ENCODE measurements at regions not wholly inside any gene's neighbourhood (a gene's known extent, or its start where the extent isn't known, plus 50 kb on each side); places are given as distances from the start of the nearest gene placed in this dataset.
"Not testable (repeated sequence)": the region's sequence is repeated elsewhere in the genome, so short reads cannot be mapped to it uniquely, and the experiment has no call there.

GRCh38 chr7:112953031-112953430, 133.6 kb downstream of the GPR85 start:
- not testable (repeated sequence) for DNase-seq; H3K36me3 ChIP-seq (ENCODE audit: control insufficient read depth, insufficient read depth, low read length); H3K9me3 ChIP-seq (ENCODE audit: control insufficient read depth, low read depth, low read length); H3K4me3 ChIP-seq (ENCODE audit: low read length); H3K27ac ChIP-seq (ENCODE audit: low read length); H3K27me3 ChIP-seq (ENCODE audit: control insufficient read depth, insufficient read depth, low read length); H3K4me1 ChIP-seq (ENCODE audit: control insufficient read depth, insufficient read depth, low read length)
- WGBS (ENCODE audit: insufficient coverage, low lambda C conversion rate): 83% methylated on average over 2 of the region's 3 CpGs

DNA sequence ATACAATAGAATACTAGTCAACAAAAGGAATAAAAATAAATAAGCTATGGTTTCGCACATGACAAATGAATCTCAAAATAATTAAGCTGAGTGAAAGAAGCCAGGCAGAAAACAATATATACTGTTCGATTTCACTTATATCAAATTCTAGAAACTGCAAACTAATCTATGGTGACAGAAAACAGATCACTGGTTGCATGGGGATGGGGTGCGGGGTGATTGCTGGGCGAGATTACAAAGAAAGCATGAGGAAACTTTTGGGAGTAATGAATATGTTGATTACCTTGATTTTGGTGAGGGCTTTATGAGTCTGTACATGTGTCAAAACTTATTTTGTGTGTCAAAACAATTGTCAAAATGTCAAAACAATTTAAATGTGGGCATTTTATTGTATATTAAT, 135.6 kb downstream of the GPR85 start:
- H3K9me3 ChIP-seq (ENCODE audit: control insufficient read depth, low read depth, low read length): no peaks in the 10 kb centered on the region
- no peaks in the 10 kb centered on the region for H3K4me1 ChIP-seq (ENCODE audit: control insufficient read depth, insufficient read depth, low read length)
- 72% methylated on average over 2 of the region's 4 CpGs for WGBS (ENCODE audit: insufficient coverage, low lambda C conversion rate)

DNA sequence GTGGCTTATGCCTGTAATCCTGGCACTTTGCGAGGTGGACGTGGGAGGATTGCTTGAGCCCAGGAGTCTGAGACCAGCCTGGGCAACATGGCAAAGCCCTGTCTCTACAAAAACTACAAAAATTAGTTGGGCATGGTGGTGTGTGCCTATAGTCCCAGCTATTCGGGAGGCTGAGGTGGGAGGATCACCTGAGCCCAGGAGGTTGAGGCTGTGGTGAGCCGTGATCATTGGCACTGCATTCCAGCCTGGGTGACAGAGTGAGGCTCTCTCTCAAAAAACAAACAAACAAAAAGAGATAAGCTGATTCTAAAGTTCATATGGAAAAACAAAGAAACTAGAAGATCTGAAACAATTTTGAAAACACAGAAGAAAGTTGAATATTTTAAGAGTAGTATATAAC, 136.9 kb downstream of the GPR85 start:
- not testable (repeated sequence) for H3K27me3 ChIP-seq (ENCODE audit: control insufficient read depth, insufficient read depth, low read length); H3K4me3 ChIP-seq (ENCODE audit: low read length); H3K4me1 ChIP-seq (ENCODE audit: control insufficient read depth, insufficient read depth, low read length); H3K36me3 ChIP-seq (ENCODE audit: control insufficient read depth, insufficient read depth, low read length); H3K9me3 ChIP-seq (ENCODE audit: control insufficient read depth, low read depth, low read length); H3K27ac ChIP-seq (ENCODE audit: low read length); DNase-seq
- WGBS (ENCODE audit: insufficient coverage, low lambda C conversion rate): no CpG with 5 or more reads among the region's 4 CpGs

More for the DNA sequence above, 135.6 kb downstream of the GPR85 start:
- Histone ChIP-seq H3K27me3 (ENCODE audit: control insufficient read depth, insufficient read depth, low read length) (no peaks in the 10 kb centered on the region), H3K4me3 (ENCODE audit: low read length) (no peak overlapping the region), H3K27ac (ENCODE audit: low read length) (no peak overlapping the region), H3K36me3 (ENCODE audit: control insufficient read depth, insufficient read depth, low read length) (no peaks in the 10 kb centered on the region)
- no peak for DNase-seq

- no peaks in the 10 kb centered on the region for H3K36me3 ChIP-seq (ENCODE audit: control insufficient read depth, insufficient read depth, low read length)
- no peak for DNase-seq
- H3K4me3 ChIP-seq (ENCODE audit: low read length): no peak overlapping the region
- no peak overlapping the region for H3K27ac ChIP-seq (ENCODE audit: low read length)
- no peaks in the 10 kb centered on the region for H3K9me3 ChIP-seq (ENCODE audit: control insufficient read depth, low read depth, low read length)
- no peaks in the 10 kb centered on the region for H3K4me1 ChIP-seq (ENCODE audit: control insufficient read depth, insufficient read depth, low read length)
- H3K27me3 ChIP-seq (ENCODE audit: control insufficient read depth, insufficient read depth, low read length): peaks cover 5% of the 10 kb centered on the region
- WGBS (ENCODE audit: insufficient coverage, low lambda C conversion rate): no CpG with 5 or more reads among the region's 2 CpGs
Observed at GRCh38 chr7:112946350-112946749, 140.3 kb downstream of the GPR85 start.

- no CpG with 5 or more reads among the region's 3 CpGs for WGBS (ENCODE audit: insufficient coverage, low lambda C conversion rate)
- Histone ChIP-seq H3K9me3 (ENCODE audit: control insufficient read depth, low read depth, low read length) (no peaks in the 10 kb centered on the region), H3K36me3 (ENCODE audit: control insufficient read depth, insufficient read depth, low read length) (no peaks in the 10 kb centered on the region), H3K27ac (ENCODE audit: low read length) (no peak overlapping the region), H3K27me3 (ENCODE audit: control insufficient read depth, insufficient read depth, low read length) (peaks cover 5% of the 10 kb centered on the region), H3K4me3 (ENCODE audit: low read length) (no peak overlapping the region), H3K4me1 (ENCODE audit: control insufficient read depth, insufficient read depth, low read length) (peaks cover 2% of the 10 kb centered on the region)
- DNase-seq: no peak
Observed at GRCh38 chr7:112945046-112945445, 141.6 kb downstream of the GPR85 start.

DNA sequence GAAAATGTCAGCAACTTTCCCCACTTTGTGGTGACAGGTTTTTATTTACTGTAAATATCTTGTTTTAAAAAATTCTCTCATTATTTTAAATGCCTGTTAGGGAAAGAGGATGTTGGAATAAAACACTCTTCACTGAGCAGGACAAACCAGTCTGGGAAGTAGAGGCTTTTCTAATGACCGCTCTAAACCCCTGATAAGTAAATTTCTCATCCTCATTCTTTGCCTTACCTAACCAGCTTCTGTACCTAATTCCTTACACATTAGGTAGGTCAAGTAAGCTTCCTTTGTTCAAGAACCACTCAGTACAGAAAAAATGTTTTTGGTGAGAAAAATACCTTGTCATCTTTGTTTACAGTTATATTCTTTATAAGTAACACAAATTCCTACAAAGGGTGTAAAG, 143.6 kb downstream of the GPR85 start:
- peaks cover 4% of the 10 kb centered on the region for H3K4me1 ChIP-seq (ENCODE audit: control insufficient read depth, insufficient read depth, low read length)
- no CpG with 5 or more reads among the region's 1 CpG for WGBS (ENCODE audit: insufficient coverage, low lambda C conversion rate)
- no peaks in the 10 kb centered on the region for H3K9me3 ChIP-seq (ENCODE audit: control insufficient read depth, low read depth, low read length)
- no peaks in the 10 kb centered on the region for H3K36me3 ChIP-seq (ENCODE audit: control insufficient read depth, insufficient read depth, low read length)
- no peak overlapping the region for H3K4me3 ChIP-seq (ENCODE audit: low read length)
- H3K27ac ChIP-seq (ENCODE audit: low read length): no peak overlapping the region
- DNase-seq: no peak
- peaks cover 5% of the 10 kb centered on the region for H3K27me3 ChIP-seq (ENCODE audit: control insufficient read depth, insufficient read depth, low read length)

DNA sequence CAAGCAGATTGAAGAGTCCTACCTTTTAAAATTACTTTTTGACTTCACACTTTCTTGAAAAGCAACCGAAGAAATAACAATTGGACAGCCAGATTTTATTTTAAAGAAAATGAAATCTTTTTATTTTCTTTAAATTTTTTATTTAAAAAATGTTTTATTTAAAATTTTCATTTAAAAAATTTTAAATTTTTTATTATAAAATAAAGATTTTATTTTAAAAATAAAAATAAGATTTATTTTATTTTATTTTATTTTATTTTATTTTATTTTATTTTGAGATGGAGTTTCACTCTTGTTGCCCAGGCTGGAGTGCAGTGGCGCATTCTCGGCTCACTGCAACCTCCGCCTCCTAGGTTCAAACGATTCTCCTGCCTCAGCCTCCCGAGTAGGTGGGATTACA, 144.5 kb downstream of the GPR85 start:
- H3K36me3 ChIP-seq (ENCODE audit: control insufficient read depth, insufficient read depth, low read length); H3K4me1 ChIP-seq (ENCODE audit: control insufficient read depth, insufficient read depth, low read length); H3K9me3 ChIP-seq (ENCODE audit: control insufficient read depth, low read depth, low read length); H3K27ac ChIP-seq (ENCODE audit: low read length); H3K27me3 ChIP-seq (ENCODE audit: control insufficient read depth, insufficient read depth, low read length); DNase-seq; H3K4me3 ChIP-seq (ENCODE audit: low read length): not testable (repeated sequence)
- 91% methylated on average over 1 of the region's 6 CpGs for WGBS (ENCODE audit: insufficient coverage, low lambda C conversion rate)

DNA sequence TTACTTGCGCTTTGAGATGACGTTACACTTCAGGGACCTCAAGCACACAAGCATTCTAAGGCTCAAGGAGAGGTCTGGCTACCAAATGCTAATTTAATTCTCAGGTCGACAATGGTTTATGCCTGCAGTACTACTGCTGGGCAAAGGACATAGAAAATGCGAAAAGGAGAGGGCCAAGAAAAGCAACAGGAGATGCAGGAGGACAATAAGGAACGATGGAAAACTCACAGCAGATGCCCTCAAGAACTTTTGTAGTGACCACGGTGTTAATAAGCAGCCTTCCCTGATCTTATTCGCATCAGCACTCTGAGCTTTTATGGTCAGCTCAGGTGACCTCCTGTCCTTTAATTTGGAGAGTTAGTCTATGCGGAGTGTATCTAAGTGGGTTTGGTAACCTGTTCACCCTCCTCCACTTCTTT, 146.3 kb downstream of the GPR85 start:
- Histone ChIP-seq H3K36me3 (ENCODE audit: control insufficient read depth, insufficient read depth, low read length) (peaks cover 3% of the 10 kb centered on the region), H3K27me3 (ENCODE audit: control insufficient read depth, insufficient read depth, low read length) (peaks cover 4% of the 10 kb centered on the region), H3K4me1 (ENCODE audit: control insufficient read depth, insufficient read depth, low read length) (peaks cover 7% of the 10 kb centered on the region), H3K9me3 (ENCODE audit: control insufficient read depth, low read depth, low read length) (no peaks in the 10 kb centered on the region), H3K27ac (ENCODE audit: low read length) (peak overlapping the region; percentile 72), H3K4me3 (ENCODE audit: low read length) (peak overlapping the region; percentile 92)
- no CpG with 5 or more reads among the region's 8 CpGs for WGBS (ENCODE audit: insufficient coverage, low lambda C conversion rate)
- DNase-seq: no peak

DNA sequence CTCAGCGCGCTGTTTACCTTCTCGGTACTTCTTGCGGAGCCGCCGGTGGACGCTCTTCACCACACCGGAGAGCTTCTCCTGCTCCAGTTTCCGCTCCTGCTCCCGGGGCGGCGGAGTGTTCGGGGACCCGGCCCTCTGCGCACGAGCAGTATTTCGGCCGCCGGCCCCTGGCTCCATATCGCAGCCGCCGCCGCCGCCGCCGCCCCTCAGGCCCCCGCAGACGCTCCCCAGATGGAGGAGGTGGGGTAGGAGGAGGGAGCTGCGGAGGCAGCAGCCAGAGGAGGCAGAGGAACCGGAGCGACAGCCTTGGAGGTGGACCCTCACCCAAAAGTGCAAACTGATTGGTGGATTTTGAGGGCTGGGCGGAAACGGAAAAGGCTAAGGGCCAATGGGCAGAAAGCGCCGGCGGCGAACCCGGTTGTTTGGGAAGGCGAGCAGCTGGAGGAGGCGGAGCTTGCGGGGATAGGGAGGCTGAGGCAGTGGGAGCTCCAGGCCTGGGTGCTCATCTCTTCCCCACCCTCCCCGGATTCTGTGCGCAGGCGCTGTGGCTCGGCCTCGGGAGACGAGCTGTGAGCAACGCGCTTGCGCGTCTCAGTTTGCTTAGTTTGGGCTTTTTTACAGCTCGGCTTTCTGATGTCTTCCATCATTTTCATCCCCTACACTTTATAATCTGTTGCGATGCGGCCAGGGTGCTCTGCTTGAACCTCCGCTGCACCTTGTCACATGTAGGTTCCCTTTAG, 146.9 kb downstream of the GPR85 start:
- peak overlapping the region; percentile 92 for H3K4me3 ChIP-seq (ENCODE audit: low read length)
- DNase-seq: peak; percentile 100
- peak overlapping the region; percentile 90 for H3K27ac ChIP-seq (ENCODE audit: low read length)
- peaks cover 7% of the 10 kb centered on the region for H3K4me1 ChIP-seq (ENCODE audit: control insufficient read depth, insufficient read depth, low read length)
- H3K9me3 ChIP-seq (ENCODE audit: control insufficient read depth, low read depth, low read length): no peaks in the 10 kb centered on the region
- WGBS (ENCODE audit: insufficient coverage, low lambda C conversion rate): 0% methylated on average over 3 of the region's 55 CpGs
- no peaks in the 10 kb centered on the region for H3K27me3 ChIP-seq (ENCODE audit: control insufficient read depth, insufficient read depth, low read length)
- peaks cover 3% of the 10 kb centered on the region for H3K36me3 ChIP-seq (ENCODE audit: control insufficient read depth, insufficient read depth, low read length)

DNA sequence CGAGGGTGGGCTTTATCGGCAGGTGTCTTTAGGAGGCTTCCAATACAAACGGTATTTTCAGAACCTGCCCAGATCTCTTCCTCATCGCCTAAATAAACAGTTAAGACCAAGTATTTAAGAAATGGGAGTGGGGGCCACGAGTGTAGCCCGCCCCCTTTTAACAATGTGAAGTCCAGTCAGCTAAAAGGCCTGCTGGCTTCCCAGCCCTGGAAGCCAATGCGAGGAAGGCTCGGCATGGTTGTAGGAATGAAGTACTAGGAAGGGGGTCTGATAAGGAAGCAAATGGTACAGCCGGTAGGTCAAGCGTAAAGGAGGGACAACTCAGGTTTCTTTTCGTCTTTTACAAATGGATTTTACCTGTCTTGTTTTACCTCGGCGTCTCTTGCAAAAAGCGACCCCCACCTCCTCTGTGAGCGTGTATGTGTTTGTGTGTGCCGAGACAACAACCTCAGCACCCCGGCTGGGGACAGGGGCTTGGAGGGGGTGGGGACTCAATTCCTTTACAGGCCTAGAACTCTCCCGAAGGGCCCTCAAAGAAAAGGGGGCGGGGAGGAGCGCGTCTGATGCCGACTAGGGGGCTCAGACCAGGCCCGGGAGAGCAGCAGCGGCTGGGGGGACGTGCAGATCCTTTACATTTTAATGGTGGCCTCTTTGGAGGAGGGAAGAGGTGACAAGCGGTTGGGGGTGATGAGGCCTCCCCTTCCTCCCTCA, 147.6 kb downstream of the GPR85 start:
- peaks cover 7% of the 10 kb centered on the region for H3K4me1 ChIP-seq (ENCODE audit: control insufficient read depth, insufficient read depth, low read length)
- H3K27ac ChIP-seq (ENCODE audit: low read length): peak overlapping the region; percentile 90
- no peaks in the 10 kb centered on the region for H3K9me3 ChIP-seq (ENCODE audit: control insufficient read depth, low read depth, low read length)
- peak in 1 of 2 donors; percentile 18 for DNase-seq
- WGBS (ENCODE audit: insufficient coverage, low lambda C conversion rate): no CpG with 5 or more reads among the region's 26 CpGs
- no peaks in the 10 kb centered on the region for H3K27me3 ChIP-seq (ENCODE audit: control insufficient read depth, insufficient read depth, low read length)
- H3K36me3 ChIP-seq (ENCODE audit: control insufficient read depth, insufficient read depth, low read length): peaks cover 3% of the 10 kb centered on the region
- peak overlapping the region; percentile 92 for H3K4me3 ChIP-seq (ENCODE audit: low read length)

Measured in large intestine (tissue), 3 donors.